MM.1S (cell line): ENCODE measurements at regions not wholly inside any gene's neighbourhood (a gene's known extent, or its start where the extent isn't known, plus 50 kb on each side); places are given as distances from the start of the nearest gene placed in this dataset.

Experiments
- DNase-seq: peaks from one replicate; pipeline ENCODE4 v3.0.0-alpha.2; 2015
- H2AFZ ChIP-seq: fragments of 300-600 bp; sonication (generic); 2 replicates; pipeline ENCODE4 v1.6.0; 2016; ENCODE audit warnings: antibody characterized with exemption, low read length
- H3F3A ChIP-seq: fragments of 300-600 bp; sonication (generic); 2 replicates; pipeline ENCODE4 v1.6.1; 2016; ENCODE audit warnings: mild to moderate bottlenecking, antibody characterized with exemption, low read length, moderate library complexity, mixed read lengths; ENCODE audit not compliant: insufficient read depth
- H3K27ac ChIP-seq: fragments of 300-600 bp; sonication (generic); 2 replicates; pipeline ENCODE4 v1.5.1; 2016; ENCODE audit warnings: mild to moderate bottlenecking, low read length
- H3K27me3 ChIP-seq: fragments of 300-600 bp; sonication (generic); replicated peaks from 2 replicates; pipeline ENCODE4 v1.6.0; 2016; ENCODE audit warnings: low read length; ENCODE audit not compliant: insufficient read depth
- H3K36me3 ChIP-seq: fragments of 300-600 bp; sonication (generic); replicated peaks from 2 replicates; pipeline ENCODE4 v1.6.1; 2016; ENCODE audit warnings: mild to moderate bottlenecking, low read length, mixed read lengths; ENCODE audit not compliant: insufficient read depth
- H3K4me1 ChIP-seq: fragments of 300-600 bp; sonication (generic); 2 replicates; pipeline ENCODE4 v1.6.1; 2016; ENCODE audit warnings: low read length, mixed read lengths
- H3K4me2 ChIP-seq: fragments of 300-600 bp; sonication (generic); 2 replicates; pipeline ENCODE4 v1.6.0; 2016; ENCODE audit warnings: low read depth, low read length
- H3K4me3 ChIP-seq: fragments of 300-600 bp; sonication (generic); 2 replicates; pipeline ENCODE4 v1.5.1; 2016; ENCODE audit warnings: low read length, mixed read lengths
- H3K79me2 ChIP-seq: fragments of 300-600 bp; sonication (generic); 2 replicates; pipeline ENCODE4 v1.6.1; 2016; ENCODE audit warnings: mixed run types, low read length, mixed read lengths
- H3K9ac ChIP-seq: fragments of 300-600 bp; sonication (generic); 2 replicates; pipeline ENCODE4 v1.6.1; 2016; ENCODE audit warnings: low read length, mixed read lengths
- H3K9me2 ChIP-seq: fragments of 300-600 bp; sonication (generic); replicated peaks from 2 replicates; pipeline ENCODE4 v1.6.1; 2016; ENCODE audit warnings: mild to moderate bottlenecking, low read length, mixed read lengths; ENCODE audit not compliant: insufficient read depth
- H3K9me3 ChIP-seq: fragments of 300-600 bp; sonication (generic); replicated peaks from 2 replicates; pipeline ENCODE4 v1.6.1; 2016; ENCODE audit warnings: mild to moderate bottlenecking, low read length, mixed read lengths; ENCODE audit not compliant: insufficient read depth
- H4K20me1 ChIP-seq: fragments of 300-600 bp; sonication (generic); 2 replicates; pipeline ENCODE4 v1.6.1; 2016; ENCODE audit warnings: mild to moderate bottlenecking, low read length, moderate library complexity, mixed read lengths; ENCODE audit not compliant: insufficient read depth
- CTCF ChIP-seq: fragments of 300-600 bp; sonication (generic); IDR thresholded peaks from 2 replicates; pipeline ENCODE4 v1.5.1; 2016; ENCODE audit warnings: antibody characterized with exemption, low read length, mixed read lengths
- EZH2 ChIP-seq: fragments of 300-600 bp; sonication (generic); optimal IDR thresholded peaks from 2 replicates; pipeline ENCODE3; 2017; ENCODE audit warnings: low read depth, mild to moderate bottlenecking, antibody characterized with exemption, low read length, mixed read lengths
- EZH2phosphoT487 ChIP-seq: fragments of 300-600 bp; sonication (generic); IDR thresholded peaks from 2 replicates; pipeline ENCODE4 v1.6.1; 2018; ENCODE audit warnings: antibody characterized with exemption, low read length

GRCh38 chr10:81013771-81014170 is 476.1 kb downstream of the SH2D4B start:
- Histone ChIP-seq H3K4me2 (no peak overlapping the region), H3K36me3 (no peaks in the 10 kb centered on the region), H3K9ac (no peak overlapping the region), H3K27ac (no peak overlapping the region), H3K4me1 (no peaks in the 10 kb centered on the region), H3K4me3 (no peak overlapping the region), H3K79me2 (no peaks in the 10 kb centered on the region), H3F3A (no peaks in the 10 kb centered on the region), H4K20me1 (no peaks in the 10 kb centered on the region), H3K9me2 (no peaks in the 10 kb centered on the region), H3K9me3 (no peaks in the 10 kb centered on the region), H2AFZ (no peak overlapping the region), H3K27me3 (no peaks in the 10 kb centered on the region)
- TF ChIP-seq EZH2 (no peak), CTCF (no peak), EZH2phosphoT487 (no peak)
- no peak for DNase-seq

- Histone ChIP-seq H3K27ac (no peak overlapping the region), H3K4me1 (no peaks in the 10 kb centered on the region), H3K36me3 (no peaks in the 10 kb centered on the region), H3K9ac (no peak overlapping the region), H3K9me2 (no peaks in the 10 kb centered on the region), H4K20me1 (no peaks in the 10 kb centered on the region), H2AFZ (peak overlapping the region; percentile 90), H3F3A (no peaks in the 10 kb centered on the region), H3K9me3 (no peaks in the 10 kb centered on the region), H3K27me3 (no peaks in the 10 kb centered on the region), H3K4me3 (peak overlapping the region; percentile 23; the same call in 1 of the 2 replicates), H3K79me2 (no peaks in the 10 kb centered on the region), H3K4me2 (peak overlapping the region; percentile 50; the same call in 1 of the 2 replicates)
- DNase-seq, result peak; percentile 66
- TF ChIP-seq CTCF (peak; percentile 71), EZH2 (no peak)
These were observed 481.6 kb downstream of the SH2D4B start for GRCh38 chr10:81019029-81019890.

GRCh38 chr10:81021428-81022129 is 483.9 kb downstream of the SH2D4B start:
- Histone ChIP-seq H2AFZ (no peak overlapping the region), H3K36me3 (no peaks in the 10 kb centered on the region), H3F3A (no peaks in the 10 kb centered on the region), H3K9ac (no peak overlapping the region), H3K9me3 (no peaks in the 10 kb centered on the region), H4K20me1 (no peaks in the 10 kb centered on the region), H3K4me1 (no peaks in the 10 kb centered on the region), H3K27me3 (no peaks in the 10 kb centered on the region), H3K4me2 (no peak overlapping the region), H3K9me2 (no peaks in the 10 kb centered on the region), H3K79me2 (no peaks in the 10 kb centered on the region), H3K4me3 (no peak overlapping the region), H3K27ac (no peak overlapping the region)
- DNase-seq, result no peak
- TF ChIP-seq EZH2phosphoT487, result no peak
- TF ChIP-seq EZH2, result no peak
- no peak for TF ChIP-seq CTCF
